Frontal cortex (tissue), 4 donors: ENCODE measurements at regions not wholly inside any gene's neighbourhood (a gene's known extent, or its start where the extent isn't known, plus 50 kb on each side); places are given as distances from the start of the nearest gene placed in this dataset. TPM values are rescaled to one million over a fixed set of nuclear protein-coding genes. Genes with fewer than 3 reads are reported as not detected.
"Not testable (repeated sequence)": the region's sequence is repeated elsewhere in the genome, so short reads cannot be mapped to it uniquely, and the experiment has no call there.

Experiments used
- DNase-seq, 2 donors: peaks; one replicate each; pipeline ENCODE4 v3.0.0; 2012; ENCODE audit warnings: low spot score in 2 of 2
- FAIRE-seq: peaks from 2 replicates; lab custom pipeline; 2012; peaks lifted over from hg19 to GRCh38; lab: Jason Lieb, UNC
- small RNA-seq: library from RNA; depleted of rRNA; stranded (forward); fragments of <200 nt; gene quantifications from one replicate; pipeline ENCODE3, GENCODE V24; 2014
- donor health status: control.
- donor health status: control.
- donor health status: control.

- FAIRE-seq (no peak), DNase-seq (no peak)
Observed at GRCh38 chr5:69011910-69012309, 81.9 kb upstream of the SLC30A5 start.

DNA sequence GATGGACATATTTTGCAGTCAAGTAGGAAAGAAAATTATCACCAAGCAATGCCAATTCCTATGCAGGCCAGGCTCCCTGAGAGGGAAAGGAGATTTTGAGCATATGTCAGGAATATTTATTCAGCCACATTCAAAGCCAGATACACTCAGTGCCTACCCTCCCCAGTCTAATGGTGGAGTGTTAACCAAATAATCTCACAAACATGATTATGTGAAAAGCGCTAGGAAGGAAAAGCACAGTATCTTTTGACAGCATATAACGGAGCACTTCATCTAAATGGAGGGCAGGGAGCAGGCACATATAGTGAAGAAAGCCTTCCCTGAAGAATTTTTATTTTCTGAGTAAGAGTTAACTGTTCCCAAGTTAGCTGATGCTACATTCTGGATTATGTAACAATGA lies 80.3 kb upstream of the SLC30A5 start:
- DNase-seq (no peak), FAIRE-seq (no peak)

- FAIRE-seq, DNase-seq: not testable (repeated sequence)
Observed at GRCh38 chr5:69014007-69014406, 79.8 kb upstream of the SLC30A5 start.

DNA sequence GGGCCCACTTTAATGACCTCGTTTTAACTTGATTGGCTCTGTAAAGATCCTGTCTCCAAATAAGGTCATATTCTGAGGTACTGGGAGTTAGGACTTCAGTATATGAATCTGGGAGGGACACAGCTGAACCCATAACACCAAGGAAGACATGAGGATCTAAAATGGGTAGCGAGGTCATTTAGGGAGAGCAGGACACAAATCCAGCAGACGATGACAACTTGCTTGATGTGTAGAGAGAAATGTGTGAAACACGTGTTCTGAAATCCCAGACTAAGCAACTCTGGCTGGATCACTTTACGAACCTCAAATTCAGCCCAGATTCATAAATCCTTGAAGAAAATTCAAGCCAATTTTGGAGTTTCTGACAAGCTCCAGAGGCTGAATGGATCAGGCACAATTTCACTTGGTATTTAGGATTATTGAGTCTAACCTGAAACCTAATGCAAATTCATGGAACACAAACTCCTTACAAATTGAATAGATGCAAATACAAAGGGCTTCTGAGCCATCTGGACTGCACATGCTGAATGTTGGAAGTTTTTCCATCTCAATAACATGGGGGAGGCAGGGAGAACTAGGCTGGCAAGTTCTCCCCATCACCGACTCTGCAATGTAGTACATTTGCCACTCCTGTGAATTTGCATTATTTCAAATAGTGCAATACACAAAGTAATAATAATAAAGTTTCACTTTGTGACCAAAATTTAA lies 74.0 kb upstream of the SLC30A5 start:
- FAIRE-seq: no peak

DNA sequence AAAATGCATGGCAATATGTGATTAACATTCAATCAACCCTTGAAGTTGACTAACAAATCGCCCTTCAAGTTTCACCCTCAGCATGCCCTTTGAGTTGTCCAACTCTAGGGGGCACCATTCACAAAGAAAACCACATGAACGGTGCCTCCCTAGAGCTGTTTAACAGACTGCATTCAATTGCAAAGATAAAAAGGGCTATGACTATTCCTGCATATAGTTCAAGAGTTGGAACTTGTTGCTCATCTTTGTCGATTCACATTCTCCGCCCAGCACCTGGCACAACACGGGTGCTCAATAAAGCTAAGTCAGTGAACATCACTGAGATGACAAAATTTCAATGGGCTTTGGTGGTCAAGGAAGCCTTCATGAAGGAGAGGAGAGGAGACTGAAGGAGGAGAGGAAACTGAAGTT lies 69.6 kb upstream of the SLC30A5 start:
- FAIRE-seq: peak; percentile 64
- peak; percentile 23 for DNase-seq

More for the DNA sequence above, 74.0 kb upstream of the SLC30A5 start:
- DNase-seq: no peak

- DNase-seq (no peak), FAIRE-seq (no peak)
Observed at GRCh38 chr5:69029292-69029691, 64.5 kb upstream of the SLC30A5 start.

DNA sequence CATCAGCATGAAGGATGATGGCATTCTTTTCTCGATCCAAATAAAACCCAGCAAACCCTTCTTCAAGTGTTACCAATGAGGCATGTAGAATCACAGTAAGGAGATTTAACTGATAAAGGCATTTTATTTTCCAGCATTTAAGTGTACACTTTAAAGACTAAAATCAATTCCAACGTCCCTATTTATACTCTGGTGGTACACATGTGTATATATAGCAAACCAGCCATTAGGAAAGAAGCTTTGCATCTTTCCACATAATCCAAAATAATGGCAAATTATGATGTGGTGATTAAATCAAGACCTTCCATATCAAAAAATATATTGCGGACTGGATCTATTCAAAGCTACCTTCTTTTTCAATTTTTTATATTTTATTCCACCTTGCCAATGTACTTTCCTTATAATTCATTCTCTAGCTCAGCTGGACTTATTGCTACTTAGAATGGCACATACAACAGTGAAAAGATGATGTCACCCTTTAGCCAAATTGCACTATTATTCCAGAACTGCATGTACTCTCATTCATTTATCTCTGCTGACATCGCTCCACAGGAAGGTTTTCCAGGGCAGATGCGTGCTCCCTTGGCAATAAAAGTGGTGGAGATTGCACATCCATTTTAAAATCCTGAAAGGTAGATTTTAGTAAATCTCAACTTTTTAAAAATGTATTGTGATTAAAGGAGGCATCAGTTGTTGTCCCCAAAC lies 63.3 kb upstream of the SLC30A5 start:
- FAIRE-seq (no peak), DNase-seq (no peak)

GRCh38 chr5:69032009-69032408 lies 61.8 kb upstream of the SLC30A5 start:
- no peak for FAIRE-seq
- no peak for DNase-seq

DNA sequence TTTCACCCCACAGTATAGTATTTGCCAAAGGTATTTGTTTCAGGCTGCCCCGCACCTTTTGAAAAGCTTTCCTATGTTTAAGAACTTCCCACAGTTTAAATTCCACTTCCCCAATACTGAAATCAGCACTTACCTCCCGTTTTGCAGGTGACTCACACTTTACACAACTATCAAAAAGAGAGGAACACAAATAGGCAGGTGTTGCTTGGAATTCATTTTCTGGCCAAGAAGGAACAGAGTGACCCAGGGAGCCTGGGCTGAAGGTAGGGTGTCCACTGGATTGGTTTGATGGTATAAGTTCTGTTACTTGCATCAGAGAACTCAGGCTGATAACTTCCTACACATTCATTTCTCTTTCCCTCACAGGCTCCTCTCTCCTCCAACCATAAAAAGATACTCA lies 60.1 kb upstream of the SLC30A5 start:
- no peak for FAIRE-seq
- DNase-seq: no peak

DNA sequence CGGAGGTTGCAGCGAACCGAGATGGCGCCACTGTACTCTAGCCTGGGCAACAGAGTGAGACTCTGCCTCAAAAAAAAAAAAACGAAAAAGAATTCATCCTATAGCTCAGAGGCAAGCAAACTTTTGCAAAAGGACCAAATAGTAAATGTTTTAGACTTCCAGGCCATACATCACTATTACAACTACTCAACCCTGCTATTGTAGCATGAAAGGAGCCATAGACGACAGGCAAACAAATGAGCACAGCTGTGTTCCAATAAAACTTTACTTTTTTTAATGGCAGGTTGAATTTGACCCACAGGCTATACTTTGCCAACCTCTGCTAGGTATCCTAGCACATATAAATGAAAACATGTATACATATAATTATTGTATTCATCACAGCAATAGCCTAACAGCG lies 58.9 kb upstream of the SLC30A5 start:
- DNase-seq (no peak), FAIRE-seq (no peak)

DNA sequence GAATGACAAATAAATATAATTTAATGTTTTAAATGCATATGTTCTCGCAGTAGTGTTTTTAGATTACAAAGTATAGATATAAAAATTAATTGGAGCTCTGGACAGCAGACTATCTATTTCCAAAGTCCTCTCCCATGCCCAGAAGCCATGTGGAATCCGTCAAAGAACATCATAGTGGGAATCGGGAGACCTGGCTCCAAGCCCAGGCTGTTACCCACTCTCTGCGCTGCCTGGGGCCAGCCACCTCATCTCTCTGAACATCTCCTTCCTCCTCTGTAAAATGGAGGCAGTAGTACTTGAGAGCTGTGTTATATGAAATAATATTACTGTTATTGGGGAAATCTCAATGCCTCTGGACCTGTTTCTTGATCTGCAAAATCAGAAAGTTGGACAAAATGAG lies 58.1 kb upstream of the SLC30A5 start:
- FAIRE-seq (no peak), DNase-seq (no peak)

GRCh38 chr5:69038539-69038938 lies 55.3 kb upstream of the SLC30A5 start:
- FAIRE-seq: no peak
- no peak for DNase-seq

DNA sequence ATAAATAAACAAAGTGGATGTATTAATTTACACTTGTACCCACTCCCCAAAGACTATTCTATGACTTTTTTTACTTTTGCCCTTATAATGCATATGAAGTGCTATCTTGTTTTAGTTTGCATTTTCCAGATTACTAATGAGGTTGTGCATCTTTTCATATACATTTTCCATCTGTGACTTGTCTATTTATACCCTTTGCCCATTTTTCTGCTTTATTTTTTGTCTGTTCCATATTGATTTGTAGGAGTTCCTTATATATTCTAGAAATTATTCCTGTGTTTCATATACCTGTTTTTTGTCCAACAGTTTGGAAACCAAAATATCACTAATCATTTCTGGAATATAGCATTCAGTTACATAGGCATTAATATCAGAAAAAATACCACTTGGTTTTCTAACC lies 54.0 kb upstream of the SLC30A5 start:
- FAIRE-seq (no peak), DNase-seq (no peak)

DNA sequence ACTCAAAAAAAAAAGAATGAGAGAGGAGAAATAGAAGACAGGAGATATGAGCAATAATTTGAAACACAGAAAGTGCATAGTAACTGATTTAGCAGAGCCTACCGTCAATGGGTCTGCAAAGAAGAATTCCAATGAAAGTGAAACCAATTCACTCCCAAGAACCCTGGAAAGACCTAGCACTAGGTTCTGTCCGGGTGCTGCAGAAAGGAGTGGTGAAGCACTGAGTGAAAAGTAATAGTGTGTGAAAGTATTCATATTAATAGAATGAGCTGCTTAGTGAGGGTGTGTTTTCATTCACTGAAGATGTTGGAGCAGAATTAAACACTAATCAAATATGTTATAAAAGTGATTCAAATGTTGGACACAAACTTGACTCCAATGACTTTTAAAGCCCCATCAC lies 51.3 kb upstream of the SLC30A5 start:
- DNase-seq (no peak), FAIRE-seq (no peak)

DNA sequence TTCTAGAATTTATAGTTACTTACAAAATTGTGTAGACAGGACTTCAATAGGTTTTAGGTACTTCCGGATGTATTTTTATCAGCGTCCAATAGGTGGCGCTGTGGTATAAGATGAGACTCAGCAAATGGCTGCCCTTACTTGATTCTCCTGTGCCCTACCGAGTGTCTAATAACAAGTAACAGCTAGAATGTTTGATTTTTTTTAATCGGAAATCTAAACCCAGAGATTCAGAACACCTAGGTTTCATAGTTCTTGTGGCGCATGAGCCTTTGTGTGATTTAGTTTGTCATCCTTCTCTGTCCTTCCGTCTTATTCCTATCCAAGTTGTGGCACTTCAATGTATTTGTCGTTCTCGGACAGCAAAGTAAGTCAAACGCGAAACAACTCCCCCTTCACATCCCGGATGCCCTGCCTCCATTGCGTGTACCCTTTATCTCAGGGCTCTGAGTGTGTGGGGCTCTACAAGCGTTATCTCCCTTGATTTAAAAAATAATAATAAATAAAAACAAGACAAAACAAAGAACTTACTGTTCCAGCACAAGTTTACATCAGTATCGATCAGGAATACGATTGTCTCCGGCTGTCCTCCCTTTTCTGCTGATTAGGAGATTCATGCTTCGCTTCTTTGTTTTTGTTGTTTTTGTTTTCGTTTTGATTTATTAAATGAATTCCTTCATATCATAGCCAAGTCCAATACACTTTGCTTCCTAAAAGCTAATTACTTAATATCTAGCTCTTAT lies 50.7 kb upstream of the SLC30A5 start:
- DNase-seq (peak; percentile 58 to 61), FAIRE-seq (peak; percentile 84)

GRCh38 chr5:69043655-69043996 lies 50.2 kb upstream of the SLC30A5 start:
- DNase-seq: no peak

More at GRCh38 chr5:69043655-69043996, 50.2 kb upstream of the SLC30A5 start:
- FAIRE-seq: no peak

Small RNA genes in the stretch of these regions (small RNA-seq; reads per million reads assigned to genes)
- gene RF00096 (not detected), gene RN7SKP251 (not detected), gene VWA8P1 (not detected)
